ENCODE measurements at regions not wholly inside any gene's neighbourhood (a gene's known extent, or its start where the extent isn't known, plus 50 kb on each side); places are given as distances from the start of the nearest gene placed in this dataset.
"Not testable (repeated sequence)": the region's sequence is repeated elsewhere in the genome, so short reads cannot be mapped to it uniquely, and the experiment has no call there.

GRCh38 chr5:134471858-134472449 lies 53.5 kb upstream of the JADE2 start:
- H3K4me3 ChIP-seq (ENCODE audit: low read length in 2 of 2); H3K27me3 ChIP-seq (ENCODE audit: control insufficient read depth in 1 of 2, insufficient read depth in 2 of 2, low read length in 1 of 2); H3K4me1 ChIP-seq (ENCODE audit: control insufficient read depth in 1 of 2, insufficient read depth in 2 of 2, low read length in 2 of 2); intact Hi-C loops (cut with DNase I); H3K27ac ChIP-seq (ENCODE audit: low read depth in 1 of 2, low read length in 2 of 2); DNase-seq; H3K36me3 ChIP-seq (ENCODE audit: control insufficient read depth in 1 of 2, insufficient read depth in 2 of 2, low read length in 1 of 2); H3K9me3 ChIP-seq (ENCODE audit: control insufficient read depth, low read length); ATAC-seq (ENCODE audit: low FRiP score): not testable (repeated sequence)
- 81 to 83% methylated on average over 7 of the region's 7 CpGs for WGBS, 2 donors

- Histone ChIP-seq H3K4me3 (ENCODE audit: low read length in 2 of 2) (no peak overlapping the region), H3K4me1 (ENCODE audit: control insufficient read depth in 1 of 2, insufficient read depth in 2 of 2, low read length in 2 of 2) (no peaks in the 10 kb centered on the region), H3K27me3 (ENCODE audit: control insufficient read depth in 1 of 2, insufficient read depth in 2 of 2, low read length in 1 of 2) (no peaks in the 10 kb centered on the region), H3K36me3 (ENCODE audit: control insufficient read depth in 1 of 2, insufficient read depth in 2 of 2, low read length in 1 of 2) (no peaks in the 10 kb centered on the region), H3K27ac (ENCODE audit: low read depth in 1 of 2, low read length in 2 of 2) (no peak overlapping the region), H3K9me3 (ENCODE audit: control insufficient read depth, low read length) (no peaks in the 10 kb centered on the region)
- DNase-seq = peak in 1 of 2 donors; percentile 12
- 71 to 81% methylated on average over 3 of the region's 3 CpGs for WGBS, 2 donors
- ATAC-seq (ENCODE audit: low FRiP score) = no peak
- intact Hi-C loops (cut with DNase I) = loop anchor here (5.0 kb wide), 4 partner anchors 53 to 108 kb away; partner anchors contain the start of genes CDKN2AIPNL (in 1 of the 2) and JADE2 (in 1 of the 2)
Measured at GRCh38 chr5:134468921-134469400, 56.5 kb upstream of the JADE2 start.

- 89 to 90% methylated on average over 6 of the region's 6 CpGs for WGBS, 2 donors
- H3K4me3 ChIP-seq (ENCODE audit: low read length in 2 of 2) = no peak overlapping the region
- H3K9me3 ChIP-seq (ENCODE audit: control insufficient read depth, low read length) = no peaks in the 10 kb centered on the region
- no peaks in the 10 kb centered on the region for H3K4me1 ChIP-seq (ENCODE audit: control insufficient read depth in 1 of 2, insufficient read depth in 2 of 2, low read length in 2 of 2)
- no peaks in the 10 kb centered on the region for H3K36me3 ChIP-seq (ENCODE audit: control insufficient read depth in 1 of 2, insufficient read depth in 2 of 2, low read length in 1 of 2)
- ATAC-seq (ENCODE audit: low FRiP score) (no peak), DNase-seq (peak in 1 of 2 donors; percentile 63)
- intact Hi-C loops (cut with DNase I) = loop anchor here (2.0 to 5.0 kb wide), 5 partner anchors 36 to 110 kb away; partner anchors contain the start of genes CDKN2AIPNL (in 1 of the 2) and JADE2 (in 1 of the 2)
- H3K27ac ChIP-seq (ENCODE audit: low read depth in 1 of 2, low read length in 2 of 2) = peak overlapping the region in 1 of 2 donors; percentile 90
- no peaks in the 10 kb centered on the region for H3K27me3 ChIP-seq (ENCODE audit: control insufficient read depth in 1 of 2, insufficient read depth in 2 of 2, low read length in 1 of 2)
Measured at GRCh38 chr5:134467231-134467630, 55.5 kb upstream of the CDKN2AIPNL start.

GRCh38 chr5:134466241-134467069 lies 54.8 kb upstream of the CDKN2AIPNL start:
- H3K27ac ChIP-seq (ENCODE audit: low read depth in 1 of 2, low read length in 2 of 2) = peak overlapping the region; percentile 72 to 90
- peak overlapping the region in 1 of 2 donors; percentile 12 for H3K4me3 ChIP-seq (ENCODE audit: low read length in 2 of 2)
- intact Hi-C loops (cut with DNase I) = loop anchor here (2.0 to 5.0 kb wide), 5 partner anchors 36 to 111 kb away; partner anchors contain the start of genes CDKN2AIPNL (in 1 of the 2) and JADE2 (in 1 of the 2)
- peak; percentile 91 to 96 for DNase-seq
- H3K36me3 ChIP-seq (ENCODE audit: control insufficient read depth in 1 of 2, insufficient read depth in 2 of 2, low read length in 1 of 2) = no peaks in the 10 kb centered on the region
- H3K27me3 ChIP-seq (ENCODE audit: control insufficient read depth in 1 of 2, insufficient read depth in 2 of 2, low read length in 1 of 2) = no peaks in the 10 kb centered on the region
- 4 to 5% methylated on average over 26 of the region's 26 CpGs for WGBS, 2 donors
- H3K4me1 ChIP-seq (ENCODE audit: control insufficient read depth in 1 of 2, insufficient read depth in 2 of 2, low read length in 2 of 2) = no peaks in the 10 kb centered on the region
- ATAC-seq (ENCODE audit: low FRiP score) = peak; percentile 90
- H3K9me3 ChIP-seq (ENCODE audit: control insufficient read depth, low read length) = no peaks in the 10 kb centered on the region

GRCh38 chr5:134465816-134466240 lies 54.1 kb upstream of the CDKN2AIPNL start:
- Histone ChIP-seq H3K27ac (ENCODE audit: low read depth in 1 of 2, low read length in 2 of 2) (peak overlapping the region; percentile 72 to 90), H3K36me3 (ENCODE audit: control insufficient read depth in 1 of 2, insufficient read depth in 2 of 2, low read length in 1 of 2) (no peaks in the 10 kb centered on the region), H3K27me3 (ENCODE audit: control insufficient read depth in 1 of 2, insufficient read depth in 2 of 2, low read length in 1 of 2) (no peaks in the 10 kb centered on the region), H3K9me3 (ENCODE audit: control insufficient read depth, low read length) (no peaks in the 10 kb centered on the region), H3K4me3 (ENCODE audit: low read length in 2 of 2) (peak overlapping the region in 1 of 2 donors; percentile 12), H3K4me1 (ENCODE audit: control insufficient read depth in 1 of 2, insufficient read depth in 2 of 2, low read length in 2 of 2) (no peaks in the 10 kb centered on the region)
- DNase-seq (peak; percentile 92 to 95), ATAC-seq (ENCODE audit: low FRiP score) (peak; percentile 94)
- 1% methylated on average over 31 of the region's 31 CpGs for WGBS, 2 donors
- intact Hi-C loops (cut with DNase I) = loop anchor here (2.0 to 5.0 kb wide), 5 partner anchors 37 to 111 kb away; partner anchors contain the start of genes CDKN2AIPNL (in 1 of the 2) and JADE2 (in 1 of the 2)

GRCh38 chr5:134464988-134465815 lies 53.5 kb upstream of the CDKN2AIPNL start:
- Histone ChIP-seq H3K27ac (ENCODE audit: low read depth in 1 of 2, low read length in 2 of 2) (peak overlapping the region in 1 of 2 donors; percentile 55), H3K9me3 (ENCODE audit: control insufficient read depth, low read length) (no peaks in the 10 kb centered on the region), H3K4me1 (ENCODE audit: control insufficient read depth in 1 of 2, insufficient read depth in 2 of 2, low read length in 2 of 2) (no peaks in the 10 kb centered on the region), H3K27me3 (ENCODE audit: control insufficient read depth in 1 of 2, insufficient read depth in 2 of 2, low read length in 1 of 2) (no peaks in the 10 kb centered on the region), H3K4me3 (ENCODE audit: low read length in 2 of 2) (no peak overlapping the region), H3K36me3 (ENCODE audit: control insufficient read depth in 1 of 2, insufficient read depth in 2 of 2, low read length in 1 of 2) (no peaks in the 10 kb centered on the region)
- WGBS, 2 donors = 71% methylated on average over 10 of the region's 10 CpGs
- ATAC-seq (ENCODE audit: low FRiP score) (no peak), DNase-seq (peak in 1 of 2 donors; percentile 75)
- intact Hi-C loops (cut with DNase I) = loop anchor here (5.0 kb wide), 4 partner anchors 53 to 112 kb away; partner anchors contain the start of genes CDKN2AIPNL (in 1 of the 2) and JADE2 (in 1 of the 2)

GRCh38 chr5:134463991-134464760 lies 52.5 kb upstream of the CDKN2AIPNL start:
- ATAC-seq (ENCODE audit: low FRiP score) = no peak
- Histone ChIP-seq H3K9me3 (ENCODE audit: control insufficient read depth, low read length) (no peaks in the 10 kb centered on the region), H3K4me3 (ENCODE audit: low read length in 2 of 2) (no peak overlapping the region), H3K27ac (ENCODE audit: low read depth in 1 of 2, low read length in 2 of 2) (no peak overlapping the region), H3K4me1 (ENCODE audit: control insufficient read depth in 1 of 2, insufficient read depth in 2 of 2, low read length in 2 of 2) (no peaks in the 10 kb centered on the region), H3K27me3 (ENCODE audit: control insufficient read depth in 1 of 2, insufficient read depth in 2 of 2, low read length in 1 of 2) (no peaks in the 10 kb centered on the region), H3K36me3 (ENCODE audit: control insufficient read depth in 1 of 2, insufficient read depth in 2 of 2, low read length in 1 of 2) (no peaks in the 10 kb centered on the region)
- 90 to 95% methylated on average over 10 of the region's 10 CpGs for WGBS, 2 donors
- intact Hi-C loops (cut with DNase I) = no loop called here
- peak in 1 of 2 donors; percentile 20 for DNase-seq

All from aorta (tissue), 5 donors.